ENCODE measurements at regions not wholly inside any gene's neighbourhood (a gene's known extent, or its start where the extent isn't known, plus 50 kb on each side); places are given as distances from the start of the nearest gene placed in this dataset.

- Histone ChIP-seq H3K27me3 (no peaks in the 10 kb centered on the region), H3K36me3 (no peaks in the 10 kb centered on the region), H3K27ac (no peak overlapping the region), H3K4me1 (no peaks in the 10 kb centered on the region), H3K4me3 (no peak overlapping the region), H3K9me3 (no peaks in the 10 kb centered on the region)
- TF ChIP-seq CTCF (IDR thresholded peaks at IDR 0.05) = no peak
- DNase-seq (no peak), ATAC-seq (no peak)
- intact Hi-C loops (cut with DNase I) = no loop called here
These were observed 364.3 kb downstream of the FBXO8 start for GRCh38 chr4:173919196-173919595.

- intact Hi-C loops (cut with DNase I) = no loop called here
- no peaks in the 10 kb centered on the region for H3K4me1 ChIP-seq
- H3K4me3 ChIP-seq = no peak overlapping the region
- no peaks in the 10 kb centered on the region for H3K36me3 ChIP-seq
- H3K9me3 ChIP-seq = no peaks in the 10 kb centered on the region
- TF ChIP-seq CTCF (IDR thresholded peaks at IDR 0.05) = no peak
- no peaks in the 10 kb centered on the region for H3K27me3 ChIP-seq
- ATAC-seq (peak; percentile 62), DNase-seq (peak in 1 of 4 donors; percentile 3)
- peak overlapping the region in 1 of 2 donors; percentile 22 for H3K27ac ChIP-seq
These were observed 366.1 kb downstream of the FBXO8 start for GRCh38 chr4:173917255-173917960.

- Histone ChIP-seq H3K9me3 (no peaks in the 10 kb centered on the region), H3K4me1 (no peaks in the 10 kb centered on the region), H3K27ac (no peak overlapping the region), H3K36me3 (no peaks in the 10 kb centered on the region), H3K27me3 (no peaks in the 10 kb centered on the region), H3K4me3 (no peak overlapping the region)
- intact Hi-C loops (cut with DNase I) = no loop called here
- DNase-seq (no peak), ATAC-seq (no peak)
- TF ChIP-seq CTCF (IDR thresholded peaks at IDR 0.05) = no peak
These were observed 370.0 kb downstream of the FBXO8 start for GRCh38 chr4:173913496-173913895.

- H3K9me3 ChIP-seq = no peaks in the 10 kb centered on the region
- H3K27me3 ChIP-seq = no peaks in the 10 kb centered on the region
- no peak for TF ChIP-seq CTCF (IDR thresholded peaks at IDR 0.05)
- H3K36me3 ChIP-seq = no peaks in the 10 kb centered on the region
- no peak for DNase-seq
- H3K27ac ChIP-seq = no peak overlapping the region
- intact Hi-C loops (cut with DNase I) = no loop called here
- ATAC-seq = no peak
- no peaks in the 10 kb centered on the region for H3K4me1 ChIP-seq
- no peak overlapping the region for H3K4me3 ChIP-seq
These were observed 371.1 kb downstream of the FBXO8 start for GRCh38 chr4:173912384-173912783.

GRCh38 chr4:173910891-173911290 is 372.6 kb downstream of the FBXO8 start:
- Histone ChIP-seq H3K4me3 (no peak overlapping the region), H3K9me3 (no peaks in the 10 kb centered on the region), H3K4me1 (no peaks in the 10 kb centered on the region), H3K27ac (no peak overlapping the region), H3K36me3 (no peaks in the 10 kb centered on the region), H3K27me3 (no peaks in the 10 kb centered on the region)
- intact Hi-C loops (cut with DNase I) = no loop called here
- ATAC-seq (no peak), DNase-seq (peak in 1 of 4 donors; percentile 33)
- TF ChIP-seq CTCF (IDR thresholded peaks at IDR 0.05) = no peak
